H9 (cell line): ENCODE measurements at regions not wholly inside any gene's neighbourhood (a gene's known extent, or its start where the extent isn't known, plus 50 kb on each side); places are given as distances from the start of the nearest gene placed in this dataset.

ENCODE experiments used
- DNase-seq: peaks from one replicate; pipeline ENCODE4 v3.0.0-alpha.2; 2017
- H2AFZ ChIP-seq: one replicate; pipeline ENCODE4 v1.6.1; 2013; ENCODE audit warnings: mild to moderate bottlenecking, low read length, control low read depth, moderate library complexity
- H2AK5ac ChIP-seq: 2 replicates; pipeline ENCODE4 v1.6.1; 2013; ENCODE audit warnings: low read length, control low read depth, mixed read lengths; ENCODE audit not compliant: insufficient read length
- H2BK120ac ChIP-seq: one replicate; pipeline ENCODE4 v1.6.1; 2013; ENCODE audit warnings: low read depth, mild to moderate bottlenecking, low read length, control low read depth, inconsistent platforms; ENCODE audit not compliant: poor library complexity, severe bottlenecking
- H2BK12ac ChIP-seq: 2 replicates; pipeline ENCODE4 v1.6.1; 2013; ENCODE audit warnings: low read length, control low read depth, mixed read lengths, low read depth; ENCODE audit not compliant: insufficient read length
- H2BK15ac ChIP-seq: 2 replicates; pipeline ENCODE4 v1.6.1; 2013; ENCODE audit warnings: low read depth, low read length, control low read depth
- H2BK20ac ChIP-seq: one replicate; pipeline ENCODE4 v1.6.1; 2013; ENCODE audit warnings: low read depth, mild to moderate bottlenecking, low read length, control low read depth, inconsistent platforms; ENCODE audit not compliant: poor library complexity, severe bottlenecking
- H2BK5ac ChIP-seq: 2 replicates; pipeline ENCODE4 v1.6.1; 2013; ENCODE audit warnings: low read length, control low read depth, mixed read lengths; ENCODE audit not compliant: insufficient read length
- H3K14ac ChIP-seq: 2 replicates; pipeline ENCODE4 v1.6.1; 2013; ENCODE audit warnings: low read length, control low read depth; ENCODE audit not compliant: insufficient read depth
- H3K18ac ChIP-seq: 2 replicates; pipeline ENCODE4 v1.6.1; 2013; ENCODE audit warnings: low read depth, mild to moderate bottlenecking, mixed read lengths, low read length, control low read depth; ENCODE audit not compliant: insufficient read length
- H3K23ac ChIP-seq: 2 replicates; pipeline ENCODE4 v1.6.1; 2013; ENCODE audit warnings: low read length, control low read depth, mixed read lengths, low read depth; ENCODE audit not compliant: insufficient read length
- H3K23me2 ChIP-seq: 2 replicates; pipeline ENCODE4 v1.6.1; 2013; ENCODE audit warnings: low read depth, mild to moderate bottlenecking, mixed read lengths, low read length, control low read depth; ENCODE audit not compliant: insufficient read length, poor library complexity, severe bottlenecking
- H3K27ac ChIP-seq: 2 replicates; pipeline ENCODE4 v1.5.1; 2013; ENCODE audit warnings: low read length, control low read depth, mixed read lengths, low read depth; ENCODE audit not compliant: insufficient read length
- H3K27me3 ChIP-seq: 2 replicates; pipeline ENCODE4 v1.6.1; 2013; ENCODE audit warnings: low read length, control low read depth, inconsistent platforms; ENCODE audit not compliant: insufficient read depth
- H3K4ac ChIP-seq: 2 replicates; pipeline ENCODE4 v1.6.1; 2013; ENCODE audit warnings: low read depth, mild to moderate bottlenecking, control low read depth, inconsistent platforms, low read length, moderate library complexity
- H3K4me1 ChIP-seq: 2 replicates; pipeline ENCODE4 v1.6.1; 2013; ENCODE audit warnings: low read length, control low read depth, inconsistent platforms; ENCODE audit not compliant: insufficient read depth
- H3K4me2 ChIP-seq: 2 replicates; pipeline ENCODE4 v1.6.1; 2013; ENCODE audit warnings: low read length, control low read depth, mixed read lengths; ENCODE audit not compliant: insufficient read length, insufficient read depth
- H3K56ac ChIP-seq: 2 replicates; pipeline ENCODE4 v1.6.1; 2013; ENCODE audit warnings: low read depth, mild to moderate bottlenecking, mixed read lengths, low read length, control low read depth; ENCODE audit not compliant: insufficient read length
- H3K79me1 ChIP-seq: 2 replicates; pipeline ENCODE4 v1.6.1; 2013; ENCODE audit warnings: low read depth, mild to moderate bottlenecking, moderate library complexity, low read length, control low read depth, inconsistent platforms; ENCODE audit not compliant: insufficient read depth, poor library complexity, severe bottlenecking
- H3K79me2 ChIP-seq: 2 replicates; pipeline ENCODE4 v1.6.1; 2013; ENCODE audit warnings: low read length, control low read depth, inconsistent platforms; ENCODE audit not compliant: insufficient read depth
- H3K9ac ChIP-seq: 2 replicates; pipeline ENCODE4 v1.6.1; 2013; ENCODE audit warnings: low read length, control low read depth, mixed read lengths; ENCODE audit not compliant: insufficient read length; ENCODE audit errors: extremely low read depth
- H3K9me3 ChIP-seq: one replicate; pipeline ENCODE4 v1.6.1; 2013; ENCODE audit warnings: low read depth, low read length, inconsistent platforms; ENCODE audit not compliant: control insufficient read depth
- H3T11ph ChIP-seq: one replicate; pipeline ENCODE4 v1.6.1; 2013; ENCODE audit warnings: mild to moderate bottlenecking, low read length, control low read depth, inconsistent platforms
- H4K20me1 ChIP-seq: one replicate; pipeline ENCODE4 v1.6.1; 2013; ENCODE audit not compliant: control insufficient read depth, insufficient read length, insufficient read depth
- H4K5ac ChIP-seq: 2 replicates; pipeline ENCODE4 v1.6.1; 2013; ENCODE audit warnings: low read depth, mild to moderate bottlenecking, mixed read lengths, low read length, control low read depth; ENCODE audit not compliant: insufficient read length
- H4K8ac ChIP-seq: replicated peaks from 2 replicates; pipeline ENCODE4 v1.6.1; 2013; ENCODE audit warnings: low read length, control low read depth, mixed read lengths, low read depth; ENCODE audit not compliant: insufficient read length
- H4K91ac ChIP-seq: 2 replicates; pipeline ENCODE4 v1.6.1; 2013; ENCODE audit warnings: low read depth, mild to moderate bottlenecking, moderate library complexity, mixed read lengths, low read length, control low read depth; ENCODE audit not compliant: insufficient read length
- H3K27ac Mint-ChIP-seq, 3 experiments: 2 replicates in 2 of 3; 3 replicates in 1 of 3; pipeline ENCODE4 v1.8.0; 2020 to 2021; ENCODE audit warnings: mixed read lengths in 3 of 3, mild to moderate bottlenecking in 1 of 3, moderate library complexity in 1 of 3
- H3K27me3 Mint-ChIP-seq: 2 replicates; pipeline ENCODE4 v1.8.0; 2021; ENCODE audit warnings: low read depth, mild to moderate bottlenecking, moderate library complexity, mixed read lengths
- H3K36me3 Mint-ChIP-seq, 3 experiments: 2 replicates in 2 of 3; 3 replicates in 1 of 3; pipeline ENCODE4 v1.8.0; 2020 to 2021; ENCODE audit warnings: low read depth in 3 of 3, mixed read lengths in 3 of 3; ENCODE audit not compliant: insufficient read depth in 1 of 3
- H3K4me1 Mint-ChIP-seq, 2 experiments: 2 replicates each; pipeline ENCODE4 v1.8.0; 2020; ENCODE audit warnings: mixed read lengths in 2 of 2
- H3K4me3 Mint-ChIP-seq, 2 experiments: 2 replicates in 1 of 2; 3 replicates in 1 of 2; pipeline ENCODE4 v1.8.0; 2020 to 2021; ENCODE audit warnings: mild to moderate bottlenecking in 2 of 2, mixed read lengths in 2 of 2, moderate library complexity in 1 of 2
- H3K9me3 Mint-ChIP-seq, 2 experiments: 2 replicates in 1 of 2; 3 replicates in 1 of 2; pipeline ENCODE4 v1.8.0; 2020; ENCODE audit warnings: mild to moderate bottlenecking in 2 of 2, mixed read lengths in 2 of 2, moderate library complexity in 1 of 2
- WGBS: extraction: QIAGEN DNeasy Blood & Tissue Kit; methylation state at CpG from one replicate; pipeline ENCODE4 v1.1.7; 2013; ENCODE audit warnings: missing lambda C conversion rate, low lambda C conversion rate, mixed read lengths; ENCODE audit not compliant: insufficient read length; ENCODE audit errors: extremely low coverage; 5-methylcytosine and 5-hydroxymethylcytosine counted together
- TF ChIP-seq, protein P1 (sequence below): fragments of 200-600 bp; sonication (generic); conservative IDR thresholded peaks from 3 replicates; pipeline ENCODE4 v1.8.0; 2021; ENCODE audit warnings: antibody characterized with exemption, mild to moderate bottlenecking

DNA sequence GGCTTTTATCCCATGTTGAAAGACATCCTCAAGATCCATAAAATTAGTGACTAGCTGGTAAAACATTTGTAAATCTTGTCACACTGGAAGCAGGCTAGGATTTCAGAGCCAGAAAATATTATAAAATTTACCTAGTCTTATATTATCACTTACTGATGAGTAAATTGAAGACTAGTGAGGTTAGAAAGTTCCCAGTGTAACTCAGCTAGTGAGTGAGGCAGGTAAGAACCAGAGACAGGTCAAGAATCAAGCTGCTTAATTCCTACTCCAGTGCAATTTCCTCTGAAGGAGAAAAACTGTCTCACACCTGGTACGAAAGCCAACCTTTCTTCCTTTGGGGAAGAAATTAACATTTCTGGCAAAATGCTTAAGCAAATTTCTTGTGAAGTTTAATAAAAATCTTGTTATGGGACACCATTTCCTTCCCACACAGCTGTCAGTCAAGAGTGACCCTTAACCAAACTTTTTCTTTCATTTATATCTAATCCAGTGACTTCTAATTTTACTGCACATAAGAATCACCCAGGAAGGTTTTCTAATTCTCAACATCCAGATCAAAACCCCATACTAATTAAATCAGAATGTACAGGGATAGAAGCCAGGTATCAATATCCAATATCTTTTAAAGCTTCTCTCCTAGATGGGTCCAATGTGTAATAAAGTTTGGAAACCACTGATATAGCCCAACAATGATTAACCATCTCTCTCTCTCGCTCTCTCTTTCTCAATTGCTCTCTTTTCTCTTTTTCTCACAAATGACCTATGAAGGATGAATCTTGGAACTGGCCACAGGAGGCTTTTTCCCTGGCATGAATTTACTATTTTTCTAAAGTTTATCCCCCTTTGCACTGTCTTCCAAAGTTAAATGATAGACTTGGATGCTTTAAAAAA is 264.3 kb upstream of the SLC39A10 start:
- Histone ChIP-seq H2BK12ac (no peak overlapping the region), H3K23me2 (no peaks in the 10 kb centered on the region), H3K27me3 (no peaks in the 10 kb centered on the region), H3K79me2 (no peaks in the 10 kb centered on the region), H2BK120ac (no peak overlapping the region), H3K4me1 (no peaks in the 10 kb centered on the region), H2BK15ac (no peak overlapping the region), H3K18ac (no peak overlapping the region), H3K9me3 (no peaks in the 10 kb centered on the region), H3K27ac (no peak overlapping the region), H2BK5ac (no peak overlapping the region), H3K79me1 (no peaks in the 10 kb centered on the region), H3K56ac (no peak overlapping the region), H4K5ac (no peak overlapping the region), H3T11ph (no peak overlapping the region), H3K4me2 (no peak overlapping the region), H2AFZ (no peak overlapping the region), H2BK20ac (no peak overlapping the region), H3K14ac (no peak overlapping the region), H2AK5ac (no peak overlapping the region), H3K4ac (no peak overlapping the region), H3K9ac (no peak overlapping the region), H4K20me1 (no peaks in the 10 kb centered on the region), H4K91ac (no peak overlapping the region), H3K23ac (no peak overlapping the region), H4K8ac (no peak overlapping the region)
- H3K9me3 Mint-ChIP-seq = 0 out of 5 replicates have a peak, but pooled peaks cover 0 to 1% of the 10 kb centered on the region in 2 experiments
- no peak overlapping the region for H3K4me3 Mint-ChIP-seq
- H3K27me3 Mint-ChIP-seq = no peaks in the 10 kb centered on the region
- H3K36me3 Mint-ChIP-seq = peaks cover 0 to 2% (median 0%) of the 10 kb centered on the region in 3 experiments; a peak in 2 of 7 replicates
- no peak for DNase-seq
- H3K4me1 Mint-ChIP-seq = no peaks in the 10 kb centered on the region
- TF ChIP-seq, protein P1, sequence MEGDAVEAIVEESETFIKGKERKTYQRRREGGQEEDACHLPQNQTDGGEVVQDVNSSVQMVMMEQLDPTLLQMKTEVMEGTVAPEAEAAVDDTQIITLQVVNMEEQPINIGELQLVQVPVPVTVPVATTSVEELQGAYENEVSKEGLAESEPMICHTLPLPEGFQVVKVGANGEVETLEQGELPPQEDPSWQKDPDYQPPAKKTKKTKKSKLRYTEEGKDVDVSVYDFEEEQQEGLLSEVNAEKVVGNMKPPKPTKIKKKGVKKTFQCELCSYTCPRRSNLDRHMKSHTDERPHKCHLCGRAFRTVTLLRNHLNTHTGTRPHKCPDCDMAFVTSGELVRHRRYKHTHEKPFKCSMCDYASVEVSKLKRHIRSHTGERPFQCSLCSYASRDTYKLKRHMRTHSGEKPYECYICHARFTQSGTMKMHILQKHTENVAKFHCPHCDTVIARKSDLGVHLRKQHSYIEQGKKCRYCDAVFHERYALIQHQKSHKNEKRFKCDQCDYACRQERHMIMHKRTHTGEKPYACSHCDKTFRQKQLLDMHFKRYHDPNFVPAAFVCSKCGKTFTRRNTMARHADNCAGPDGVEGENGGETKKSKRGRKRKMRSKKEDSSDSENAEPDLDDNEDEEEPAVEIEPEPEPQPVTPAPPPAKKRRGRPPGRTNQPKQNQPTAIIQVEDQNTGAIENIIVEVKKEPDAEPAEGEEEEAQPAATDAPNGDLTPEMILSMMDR = no peak
- H3K27ac Mint-ChIP-seq = no peak overlapping the region
- no CpG with 5 or more reads among the region's 2 CpGs for WGBS
